ENCODE measurements at regions not wholly inside any gene's neighbourhood (a gene's known extent, or its start where the extent isn't known, plus 50 kb on each side); places are given as distances from the start of the nearest gene placed in this dataset.

DNA sequence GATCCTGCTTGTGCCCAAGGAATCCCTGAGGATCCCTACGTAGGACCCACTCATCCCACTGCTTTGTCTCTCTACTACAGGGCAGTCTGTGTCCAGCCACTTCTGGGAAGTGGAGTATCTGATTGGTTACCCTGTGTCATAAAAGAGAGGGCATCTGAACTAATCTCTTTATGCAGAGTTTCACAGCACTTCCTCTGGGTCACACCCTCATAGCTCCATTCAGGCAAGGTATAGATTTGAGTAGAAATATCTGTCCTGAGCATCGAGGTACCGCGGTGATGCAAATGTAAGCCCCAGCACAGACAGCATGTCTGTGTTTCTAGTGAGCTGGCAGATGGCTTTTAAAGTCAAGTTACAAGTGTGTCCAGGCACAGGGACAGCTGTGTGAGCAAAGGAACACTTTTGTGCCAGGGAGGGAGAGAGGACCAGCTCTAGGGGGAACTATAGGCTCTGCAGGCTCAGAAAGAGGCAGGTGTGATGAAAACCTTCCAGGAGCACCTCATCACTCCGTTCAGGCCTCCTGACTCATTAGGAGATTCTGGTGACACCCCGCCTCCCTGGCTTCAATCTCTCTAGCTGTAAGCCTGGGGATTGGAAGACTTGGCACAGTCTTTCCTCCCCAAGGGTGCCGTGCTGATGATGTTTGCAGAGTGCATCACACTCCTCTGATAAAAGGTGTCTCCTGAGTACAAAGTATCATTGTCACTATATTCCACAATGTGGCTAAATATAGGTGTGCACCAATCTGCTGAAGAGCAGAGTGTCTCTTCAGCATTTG, 84.3 kb upstream of the UBL3 start:
- TF ChIP-seq POLR2A (IDR thresholded peaks at IDR 0.05): no peak
- TF ChIP-seq, protein P1, sequence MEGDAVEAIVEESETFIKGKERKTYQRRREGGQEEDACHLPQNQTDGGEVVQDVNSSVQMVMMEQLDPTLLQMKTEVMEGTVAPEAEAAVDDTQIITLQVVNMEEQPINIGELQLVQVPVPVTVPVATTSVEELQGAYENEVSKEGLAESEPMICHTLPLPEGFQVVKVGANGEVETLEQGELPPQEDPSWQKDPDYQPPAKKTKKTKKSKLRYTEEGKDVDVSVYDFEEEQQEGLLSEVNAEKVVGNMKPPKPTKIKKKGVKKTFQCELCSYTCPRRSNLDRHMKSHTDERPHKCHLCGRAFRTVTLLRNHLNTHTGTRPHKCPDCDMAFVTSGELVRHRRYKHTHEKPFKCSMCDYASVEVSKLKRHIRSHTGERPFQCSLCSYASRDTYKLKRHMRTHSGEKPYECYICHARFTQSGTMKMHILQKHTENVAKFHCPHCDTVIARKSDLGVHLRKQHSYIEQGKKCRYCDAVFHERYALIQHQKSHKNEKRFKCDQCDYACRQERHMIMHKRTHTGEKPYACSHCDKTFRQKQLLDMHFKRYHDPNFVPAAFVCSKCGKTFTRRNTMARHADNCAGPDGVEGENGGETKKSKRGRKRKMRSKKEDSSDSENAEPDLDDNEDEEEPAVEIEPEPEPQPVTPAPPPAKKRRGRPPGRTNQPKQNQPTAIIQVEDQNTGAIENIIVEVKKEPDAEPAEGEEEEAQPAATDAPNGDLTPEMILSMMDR (IDR thresholded peaks at IDR 0.05): no peak

All from breast epithelium (tissue), 3 donors.